ENCODE measurements at regions not wholly inside any gene's neighbourhood (a gene's known extent, or its start where the extent isn't known, plus 50 kb on each side); places are given as distances from the start of the nearest gene placed in this dataset.

DNA sequence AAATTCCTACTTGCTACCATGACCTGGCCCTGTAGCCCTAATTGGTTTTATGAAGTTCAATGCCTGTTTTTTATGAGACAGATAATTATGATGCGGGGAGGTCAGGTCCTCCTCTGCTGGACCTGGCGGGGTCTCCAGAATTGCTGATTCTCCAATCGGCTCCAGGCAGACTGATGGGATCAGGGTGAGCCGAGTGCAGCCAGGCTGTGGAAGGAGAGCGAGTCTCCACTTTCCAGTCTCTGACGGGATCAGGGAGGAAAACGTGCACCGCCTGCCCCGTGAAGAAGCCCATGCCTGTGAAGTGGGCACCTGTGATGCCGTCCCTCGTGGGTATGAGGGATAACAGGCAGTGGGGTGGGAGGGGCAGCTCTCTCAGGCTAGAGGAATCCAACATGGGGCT, 71.5 kb upstream of the HSPA9 start:
- TF ChIP-seq, protein P1, sequence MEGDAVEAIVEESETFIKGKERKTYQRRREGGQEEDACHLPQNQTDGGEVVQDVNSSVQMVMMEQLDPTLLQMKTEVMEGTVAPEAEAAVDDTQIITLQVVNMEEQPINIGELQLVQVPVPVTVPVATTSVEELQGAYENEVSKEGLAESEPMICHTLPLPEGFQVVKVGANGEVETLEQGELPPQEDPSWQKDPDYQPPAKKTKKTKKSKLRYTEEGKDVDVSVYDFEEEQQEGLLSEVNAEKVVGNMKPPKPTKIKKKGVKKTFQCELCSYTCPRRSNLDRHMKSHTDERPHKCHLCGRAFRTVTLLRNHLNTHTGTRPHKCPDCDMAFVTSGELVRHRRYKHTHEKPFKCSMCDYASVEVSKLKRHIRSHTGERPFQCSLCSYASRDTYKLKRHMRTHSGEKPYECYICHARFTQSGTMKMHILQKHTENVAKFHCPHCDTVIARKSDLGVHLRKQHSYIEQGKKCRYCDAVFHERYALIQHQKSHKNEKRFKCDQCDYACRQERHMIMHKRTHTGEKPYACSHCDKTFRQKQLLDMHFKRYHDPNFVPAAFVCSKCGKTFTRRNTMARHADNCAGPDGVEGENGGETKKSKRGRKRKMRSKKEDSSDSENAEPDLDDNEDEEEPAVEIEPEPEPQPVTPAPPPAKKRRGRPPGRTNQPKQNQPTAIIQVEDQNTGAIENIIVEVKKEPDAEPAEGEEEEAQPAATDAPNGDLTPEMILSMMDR (IDR thresholded peaks at IDR 0.05): no peak
- TF ChIP-seq POLR2A (IDR thresholded peaks at IDR 0.05): no peak
